HG03442 (cell line): ENCODE measurements at regions not wholly inside any gene's neighbourhood (a gene's known extent, or its start where the extent isn't known, plus 50 kb on each side); places are given as distances from the start of the nearest gene placed in this dataset.
A peak's percentile ranks its signal among the peaks of the same experiment; 100 is the strongest.
"Not testable (repeated sequence)": the region's sequence is repeated elsewhere in the genome, so short reads cannot be mapped to it uniquely, and the experiment has no call there.

Experiments used
- ATAC-seq: cut with Tn5 transposase; IDR thresholded peaks from one replicate; pipeline ENCODE4 v1.9.1; 2021; ENCODE audit warnings: mild to moderate bottlenecking, moderate library complexity; ENCODE audit not compliant: unreplicated experiment

- ATAC-seq, result no peak
Observed at GRCh38 chr1:199474738-199475137, 552.8 kb upstream of the NR5A2 start.

GRCh38 chr1:199482426-199482825, 545.1 kb upstream of the NR5A2 start:
- ATAC-seq, result no peak

- ATAC-seq, result no peak
Observed at GRCh38 chr1:199489594-199489993, 537.9 kb upstream of the NR5A2 start.

GRCh38 chr1:199490769-199491527, 536.6 kb upstream of the NR5A2 start:
- no peak for ATAC-seq

GRCh38 chr1:199495432-199495831, 532.1 kb upstream of the NR5A2 start:
- ATAC-seq, result no peak

GRCh38 chr1:199498802-199499201, 528.7 kb upstream of the NR5A2 start:
- ATAC-seq, result peak; percentile 64

GRCh38 chr1:199508072-199508471, 519.4 kb upstream of the NR5A2 start:
- ATAC-seq, result no peak

- no peak for ATAC-seq
Observed at GRCh38 chr1:199508653-199509052, 518.9 kb upstream of the NR5A2 start.

- no peak for ATAC-seq
Observed at GRCh38 chr1:199509456-199509855, 518.1 kb upstream of the NR5A2 start.

- ATAC-seq, result peak; percentile 90
Observed at GRCh38 chr1:199510314-199510713, 517.2 kb upstream of the NR5A2 start.

- no peak for ATAC-seq
Observed at GRCh38 chr1:199512037-199512710, 515.3 kb upstream of the NR5A2 start.

GRCh38 chr1:199515261-199515660, 512.2 kb upstream of the NR5A2 start:
- no peak for ATAC-seq

GRCh38 chr1:199522338-199522737, 505.2 kb upstream of the NR5A2 start:
- ATAC-seq, result no peak

GRCh38 chr1:199522936-199523335, 504.6 kb upstream of the NR5A2 start:
- no peak for ATAC-seq

- ATAC-seq, result no peak
Observed at GRCh38 chr1:199529324-199529723, 498.2 kb upstream of the NR5A2 start.

- not testable (repeated sequence) for ATAC-seq
Observed at GRCh38 chr1:199533361-199533760, 494.1 kb upstream of the NR5A2 start.

GRCh38 chr1:199545780-199546179, 481.7 kb upstream of the NR5A2 start:
- peak; percentile 31 for ATAC-seq

GRCh38 chr1:199546323-199546722, 481.2 kb upstream of the NR5A2 start:
- peak; percentile 44 for ATAC-seq

- no peak for ATAC-seq
Observed at GRCh38 chr1:199549421-199549820, 478.1 kb upstream of the NR5A2 start.

GRCh38 chr1:199550199-199551065, 477.1 kb upstream of the NR5A2 start:
- no peak for ATAC-seq

- no peak for ATAC-seq
Observed at GRCh38 chr1:199551967-199552565, 475.4 kb upstream of the NR5A2 start.
